HG03575 (cell line): ENCODE measurements at regions not wholly inside any gene's neighbourhood (a gene's known extent, or its start where the extent isn't known, plus 50 kb on each side); places are given as distances from the start of the nearest gene placed in this dataset.

Experiments used
- ATAC-seq: cut with Tn5 transposase; IDR thresholded peaks from one replicate; pipeline ENCODE4 v1.9.1; 2021; ENCODE audit not compliant: unreplicated experiment, insufficient number of reproducible peaks, low FRiP score; ENCODE audit errors: extremely low read depth

DNA sequence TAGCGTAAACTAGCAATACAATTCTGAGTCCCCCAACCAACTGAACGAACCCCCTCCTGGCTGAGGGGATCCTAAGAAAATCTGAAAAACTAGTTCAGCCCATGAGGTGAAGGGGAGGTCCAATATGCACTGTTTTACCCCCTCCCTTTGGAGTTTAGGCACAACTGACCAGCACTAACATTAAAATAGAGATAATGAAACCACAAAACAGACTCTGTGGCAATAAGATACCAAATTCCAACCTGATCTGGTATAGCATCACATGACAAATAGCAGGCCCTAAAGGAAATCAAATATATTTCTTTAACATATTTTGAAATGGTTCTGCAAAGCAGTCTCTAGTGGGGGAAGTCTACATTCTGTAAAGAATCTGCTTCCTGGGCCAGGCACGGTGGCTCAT, 522.5 kb downstream of the TYW1 start:
- ATAC-seq, result no peak

DNA sequence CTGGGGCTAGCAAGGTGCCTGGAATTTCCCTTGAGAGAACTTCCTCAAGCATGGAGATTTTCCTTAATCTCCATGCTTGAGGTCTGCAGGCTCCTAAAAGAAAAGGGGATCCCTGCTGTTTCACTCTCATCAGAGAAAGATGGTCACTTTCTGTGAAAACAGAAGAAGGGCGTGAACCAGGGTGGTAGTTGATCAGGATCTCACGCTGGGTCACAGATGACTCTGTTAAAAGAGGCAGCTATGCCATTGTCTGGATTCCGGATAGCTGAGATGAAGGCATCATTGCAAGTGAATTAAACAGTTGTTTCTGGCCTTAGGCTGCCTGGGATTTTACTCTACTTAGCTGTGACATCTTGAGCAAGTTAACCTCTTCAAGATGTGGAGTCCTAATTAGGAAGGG, 525.9 kb downstream of the TYW1 start:
- ATAC-seq, result no peak

DNA sequence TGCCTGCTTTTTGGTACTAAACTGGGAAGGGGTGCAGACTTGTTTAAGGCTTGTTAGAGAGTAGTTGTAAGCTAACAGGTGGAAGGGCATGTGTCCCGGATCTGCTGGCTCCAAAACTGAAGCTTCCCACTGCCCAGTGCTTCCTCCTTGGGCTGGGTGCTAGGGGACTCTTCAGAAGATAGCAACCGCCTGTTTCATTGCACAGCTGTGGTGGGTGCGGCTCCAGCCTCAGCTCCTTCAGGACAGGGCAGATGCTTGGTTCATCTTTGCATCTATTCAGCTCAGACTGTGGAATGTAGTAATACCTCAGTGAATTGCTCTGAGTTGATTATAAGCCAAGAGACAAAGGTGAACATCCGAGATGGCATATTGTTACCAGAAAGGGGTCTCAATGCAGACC, 527.1 kb downstream of the TYW1 start:
- ATAC-seq, result no peak

DNA sequence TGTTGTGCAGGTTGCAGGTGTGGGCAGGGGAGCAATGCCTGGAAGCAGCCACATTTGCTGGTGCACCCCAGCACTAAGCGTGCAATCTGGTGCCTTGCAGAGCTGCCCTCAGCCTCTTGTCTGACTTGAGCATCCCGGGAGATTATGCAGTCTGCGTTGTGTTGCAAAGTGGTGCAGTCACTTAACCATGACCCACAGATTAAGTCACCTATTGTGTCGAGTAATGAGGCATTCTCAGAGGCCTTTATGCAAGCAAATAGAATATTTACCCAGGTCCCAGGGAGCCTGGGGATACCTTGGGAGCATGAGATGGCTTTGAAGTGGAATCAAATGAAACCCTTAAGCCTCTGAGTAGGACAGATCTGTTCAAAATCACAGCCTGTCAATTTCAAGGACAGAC, 529.0 kb downstream of the TYW1 start:
- ATAC-seq, result no peak

DNA sequence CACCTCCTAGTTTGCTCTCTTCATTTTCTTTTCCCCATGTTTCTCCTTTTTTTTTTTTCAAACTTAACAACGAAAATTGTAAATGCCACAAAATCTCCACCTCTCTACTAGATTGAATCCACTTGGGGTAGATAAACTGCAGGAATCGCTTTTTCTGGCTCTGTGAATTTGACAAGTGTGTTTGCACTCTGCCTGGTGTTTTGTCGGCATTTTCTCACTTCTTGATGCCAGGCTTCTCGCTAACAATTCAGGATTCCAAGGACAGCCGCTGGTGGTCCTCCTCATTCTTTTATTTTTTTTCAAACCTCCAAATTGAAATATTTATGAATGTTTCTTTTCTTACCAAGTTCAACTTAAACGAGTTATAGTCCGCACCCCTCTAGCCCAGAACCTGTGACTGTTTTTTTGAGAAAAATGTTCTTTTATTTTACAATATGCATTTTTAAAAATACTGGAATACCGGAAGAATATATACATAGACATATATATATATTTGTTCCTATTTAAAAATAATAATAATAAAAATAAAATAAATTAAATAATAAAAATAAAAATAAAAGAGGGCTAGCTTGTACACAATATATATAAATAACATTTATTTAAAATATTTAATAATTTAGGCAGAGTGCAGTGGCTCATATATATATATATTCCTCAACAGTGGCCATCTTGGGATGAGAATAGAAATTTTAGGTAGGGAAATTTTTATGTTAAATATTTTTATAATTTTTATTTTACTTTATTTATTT, 538.8 kb downstream of the TYW1 start:
- ATAC-seq, result no peak

DNA sequence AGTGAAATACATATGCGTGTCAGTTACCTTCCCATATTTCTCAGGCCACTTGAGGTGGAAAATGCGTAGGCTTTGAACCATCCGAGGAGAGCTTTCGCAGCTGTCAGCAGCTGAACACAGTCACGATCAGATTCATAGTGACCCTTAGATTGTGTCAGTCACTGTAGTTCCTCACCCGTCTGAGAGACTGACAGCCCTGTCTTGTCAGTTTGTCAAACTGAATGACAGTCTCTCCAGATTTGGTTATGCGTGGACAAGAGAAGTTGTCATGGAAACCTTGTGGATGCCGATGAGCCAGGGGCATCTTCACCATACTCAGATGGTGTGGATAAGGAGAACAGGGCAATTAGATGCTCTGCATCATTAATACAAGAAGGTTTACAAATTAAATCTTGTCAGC, 546.3 kb downstream of the TYW1 start:
- no peak for ATAC-seq

DNA sequence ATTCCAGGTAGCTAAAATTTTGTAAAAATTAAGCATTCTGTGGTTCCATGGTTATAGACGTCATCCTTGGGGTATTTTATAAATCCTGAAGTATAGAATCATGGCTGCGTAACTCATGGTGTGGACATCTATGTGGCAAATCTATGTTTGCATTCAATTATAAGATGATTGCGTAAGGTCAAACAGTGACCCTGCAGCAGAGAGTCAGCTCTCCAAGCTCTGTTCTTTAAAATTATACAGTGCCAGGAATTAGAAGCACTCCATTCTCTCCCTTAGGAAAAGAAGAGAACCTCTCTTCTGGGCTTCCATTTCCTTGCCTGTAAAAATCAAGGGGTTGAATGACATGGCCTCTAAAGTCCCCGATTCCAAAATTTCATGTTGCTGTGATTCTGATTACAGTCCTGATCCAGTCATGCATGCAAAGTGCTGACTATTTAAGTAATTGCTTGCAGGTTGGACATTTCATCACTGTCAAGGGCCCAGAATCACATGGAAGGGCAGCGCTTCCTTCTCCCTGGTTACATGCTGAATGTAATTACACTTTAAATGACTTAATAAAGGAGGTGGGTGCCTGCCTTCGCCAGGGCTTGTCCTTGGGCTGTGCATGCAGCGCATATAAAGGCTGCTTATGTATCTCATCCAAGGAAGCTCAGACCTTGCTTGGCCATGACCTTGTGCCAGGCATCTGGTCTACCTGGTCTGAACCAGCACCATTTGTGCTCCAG, 550.7 kb downstream of the TYW1 start:
- no peak for ATAC-seq

DNA sequence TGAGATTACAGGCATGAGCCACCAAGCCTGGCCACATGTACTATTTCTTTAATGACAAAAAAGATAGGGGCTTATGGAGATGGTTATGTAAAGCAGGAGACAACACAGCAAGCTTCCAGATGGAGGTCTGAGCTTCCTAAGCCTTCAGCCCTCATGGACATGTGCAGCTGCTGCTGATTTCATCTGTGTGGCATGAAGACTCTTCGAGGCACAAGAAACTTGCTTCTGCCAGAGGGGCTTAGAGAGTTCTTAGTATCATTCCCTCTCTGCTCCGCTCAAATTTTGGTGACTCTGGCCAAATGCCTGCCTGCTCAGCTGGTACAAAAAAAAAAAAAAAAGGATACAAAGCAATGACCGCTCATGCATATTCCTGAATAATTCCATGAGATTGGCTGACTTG, 552.5 kb downstream of the TYW1 start:
- no peak for ATAC-seq

DNA sequence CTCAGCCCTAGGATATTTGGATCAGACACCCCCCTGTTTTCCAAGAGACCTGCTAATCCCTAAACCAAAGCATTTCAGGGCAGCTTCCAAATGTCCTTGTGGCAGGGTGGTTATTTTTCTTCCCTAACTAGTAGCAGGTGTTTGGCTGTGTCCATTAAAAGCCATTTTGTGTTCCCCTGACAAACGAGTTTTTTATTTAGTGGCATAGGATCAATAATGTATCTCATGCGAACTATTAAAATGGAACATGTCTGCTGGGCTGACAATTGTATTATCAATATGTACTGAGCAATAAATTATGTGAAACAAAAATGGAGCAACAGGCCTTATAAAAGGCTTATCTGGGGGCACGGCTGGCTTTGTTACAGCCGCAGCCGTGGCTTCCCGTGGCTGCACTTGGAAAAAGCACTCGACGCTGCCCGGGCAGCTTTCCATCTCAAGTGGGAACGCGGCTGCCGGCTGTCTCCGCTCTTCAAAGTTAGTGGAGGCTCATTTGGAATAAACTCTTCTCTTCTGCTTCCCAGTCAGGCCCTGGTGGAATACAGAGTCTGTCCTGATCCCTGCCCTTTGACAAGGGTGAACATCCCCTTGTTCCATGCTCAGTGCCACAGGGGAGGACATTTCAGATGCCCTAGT, 554.3 kb downstream of the TYW1 start:
- no peak for ATAC-seq

DNA sequence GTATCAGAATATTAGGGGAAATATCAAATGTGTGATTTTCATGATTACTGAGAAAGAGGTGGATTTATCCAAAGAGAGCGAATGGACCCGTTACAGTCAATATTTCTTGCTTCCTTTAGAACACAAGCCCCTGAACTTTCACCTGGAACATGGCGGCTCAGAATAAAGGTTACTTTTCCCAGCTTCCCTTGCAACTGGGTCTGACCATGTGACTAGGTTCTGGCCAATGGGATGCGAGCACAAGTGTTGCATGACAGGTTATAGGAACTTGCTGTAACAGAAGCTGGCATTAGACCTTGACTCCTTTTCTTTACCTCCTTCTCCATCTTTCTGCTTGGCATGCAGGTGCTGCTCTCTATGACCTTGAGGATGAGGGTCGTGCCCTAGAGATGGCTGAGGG, 556.1 kb downstream of the TYW1 start:
- no peak for ATAC-seq

DNA sequence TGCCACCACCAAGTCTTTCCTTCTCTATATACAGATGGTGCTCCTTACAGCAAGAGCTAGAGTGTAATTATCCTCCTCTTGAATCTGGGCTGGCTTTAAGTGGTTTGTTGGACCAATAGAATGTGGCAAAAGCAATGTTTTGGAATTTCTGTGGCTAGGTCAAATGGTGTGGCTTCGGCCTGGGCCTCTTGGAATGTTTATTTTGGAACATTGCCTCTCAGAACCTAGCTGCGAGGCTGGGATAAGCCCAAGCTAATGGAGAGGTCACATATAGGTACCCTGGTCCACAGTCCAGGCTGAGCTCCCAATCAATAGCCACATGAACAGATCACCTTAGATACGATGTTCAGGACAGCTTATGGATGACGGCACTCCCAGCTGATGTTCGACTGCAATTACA, 556.7 kb downstream of the TYW1 start:
- ATAC-seq, result no peak

DNA sequence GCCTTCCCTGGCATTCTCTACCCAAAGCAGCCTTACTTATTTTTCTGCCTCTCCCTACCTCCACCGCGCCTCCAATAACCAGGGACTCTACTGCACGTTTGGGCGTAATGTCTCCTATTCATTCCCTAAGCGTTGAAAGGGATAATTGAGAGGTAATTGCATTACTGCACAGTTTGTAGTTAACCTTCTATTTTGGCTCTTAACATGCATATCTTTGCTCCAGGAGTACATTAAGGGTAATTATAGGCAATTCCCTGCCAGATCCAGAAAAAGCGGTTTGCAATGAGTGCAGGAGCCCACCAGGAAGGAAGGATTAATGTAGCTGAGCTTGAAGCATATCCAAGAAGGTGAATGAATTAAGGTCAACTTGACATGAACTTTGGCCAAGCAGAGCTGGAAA, 558.4 kb downstream of the TYW1 start:
- no peak for ATAC-seq

DNA sequence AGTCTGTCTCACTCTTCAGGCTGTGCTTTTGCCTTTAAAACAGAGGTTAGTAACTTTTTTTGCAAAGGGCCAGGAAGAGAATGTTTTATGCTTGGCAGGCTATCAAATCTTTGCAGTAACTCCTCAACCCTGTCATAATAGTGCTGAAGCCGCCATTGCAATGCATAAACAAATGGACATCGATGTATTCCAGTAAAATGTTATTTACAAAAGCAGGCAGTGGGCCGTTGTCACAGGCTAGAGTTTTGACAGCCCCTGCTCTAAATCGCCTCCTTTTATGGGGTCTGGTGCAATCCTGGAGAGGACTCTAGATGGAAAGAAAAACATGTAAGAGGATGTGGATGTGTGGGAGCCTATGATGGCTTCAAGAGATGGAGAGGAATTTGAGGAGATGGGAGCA, 568.3 kb downstream of the TYW1 start:
- no peak for ATAC-seq

DNA sequence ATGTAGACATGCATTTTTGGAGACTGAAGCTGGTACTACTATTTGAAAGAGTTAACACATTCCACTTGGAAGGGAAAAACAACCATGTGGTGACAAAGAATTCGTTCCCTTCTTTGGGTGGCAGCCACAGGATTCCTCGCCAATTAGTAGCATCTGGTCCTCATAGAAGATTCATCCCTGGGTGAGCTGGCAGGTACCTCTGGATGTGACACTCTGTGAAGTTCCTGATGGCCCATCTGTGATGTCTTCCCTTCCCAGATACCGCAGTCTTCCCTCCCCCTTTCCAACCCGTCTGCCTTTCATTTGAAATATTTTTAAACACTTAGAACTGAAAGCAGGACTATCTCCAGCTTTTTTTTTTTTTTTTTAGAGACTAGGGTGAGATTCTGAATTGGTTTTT, 569.5 kb downstream of the TYW1 start:
- ATAC-seq, result no peak

DNA sequence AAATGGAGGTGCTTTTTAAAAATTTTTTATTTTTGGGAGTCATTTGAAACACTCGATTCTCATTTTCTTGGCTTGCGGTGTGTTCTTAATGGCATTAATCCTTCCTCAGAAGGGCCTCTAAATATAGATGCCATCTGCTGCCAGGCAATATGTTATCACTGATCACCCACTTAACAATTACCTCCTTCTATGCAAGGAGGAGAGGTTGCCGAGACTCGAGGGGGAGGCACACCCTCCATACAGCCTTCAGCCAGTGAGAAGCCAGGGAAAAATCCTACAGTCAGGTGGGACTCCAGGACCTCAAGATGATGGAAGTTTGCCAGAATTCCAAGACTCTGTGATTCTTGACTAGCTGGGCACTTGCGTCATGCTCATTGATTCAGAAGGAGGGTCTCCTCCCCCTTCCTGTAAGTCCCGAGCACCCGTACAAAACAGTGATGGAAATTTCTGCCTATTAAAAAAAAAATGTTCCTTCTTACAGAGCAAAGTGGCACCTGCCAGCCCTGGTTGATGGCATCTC, 574.5 kb downstream of the TYW1 start:
- no peak for ATAC-seq

DNA sequence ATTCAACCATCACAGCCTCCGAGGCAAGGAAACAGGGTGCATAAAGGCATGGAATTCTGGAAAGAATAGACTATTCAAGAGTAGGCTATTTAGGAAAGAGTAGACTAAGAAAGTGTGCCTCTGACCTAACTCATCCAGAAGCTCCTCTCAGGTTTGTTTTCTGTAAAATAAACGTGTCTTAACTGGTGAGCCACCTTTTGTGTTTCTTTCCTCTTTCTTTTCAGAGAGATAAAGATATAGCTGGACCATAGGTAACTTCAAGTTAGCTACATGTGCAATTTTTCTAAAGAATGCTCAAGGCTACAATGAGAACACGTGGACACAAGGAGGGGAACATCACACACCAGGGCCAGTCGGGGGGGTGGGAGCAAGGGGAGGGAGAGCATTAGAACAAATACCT, 577.0 kb downstream of the TYW1 start:
- no peak for ATAC-seq

DNA sequence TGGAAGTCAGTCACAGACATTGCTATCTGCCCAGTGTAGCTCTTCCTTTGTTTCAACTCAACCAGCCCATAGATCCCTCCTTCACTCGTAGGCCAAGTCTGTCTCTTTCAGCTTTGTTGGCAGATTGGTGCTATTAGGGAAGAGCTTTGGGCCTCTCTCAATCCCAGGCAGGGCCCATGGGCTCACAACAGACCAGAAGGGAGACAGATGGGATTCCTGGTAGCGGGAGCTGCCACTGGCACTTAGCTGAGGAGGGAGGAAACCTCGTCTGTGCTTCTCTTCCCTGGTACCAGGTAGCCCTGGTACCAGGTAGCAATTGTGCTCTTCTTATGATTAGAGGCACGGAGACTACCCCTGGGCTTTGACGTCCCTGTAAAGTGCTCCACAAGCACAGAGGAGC, 592.0 kb downstream of the TYW1 start:
- no peak for ATAC-seq

DNA sequence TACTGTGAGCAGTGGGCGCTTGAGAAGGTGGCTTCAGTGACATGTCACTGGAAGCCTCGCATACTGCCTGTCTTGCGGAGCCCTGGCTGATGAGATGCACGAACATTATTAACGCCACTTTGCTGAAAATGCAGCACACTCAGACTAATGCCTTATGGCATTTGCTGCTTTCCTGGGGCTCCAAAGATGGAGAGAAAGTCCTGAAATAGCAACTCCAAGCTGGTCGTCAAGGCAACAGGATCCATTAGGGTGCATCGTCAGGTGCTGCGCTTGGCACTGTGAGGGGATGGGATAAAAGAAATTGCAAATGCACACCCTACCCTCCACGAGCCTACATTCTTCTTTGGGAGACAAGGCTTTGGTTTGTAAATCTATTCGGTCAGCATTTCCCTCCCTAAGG, 592.5 kb downstream of the TYW1 start:
- ATAC-seq, result no peak

DNA sequence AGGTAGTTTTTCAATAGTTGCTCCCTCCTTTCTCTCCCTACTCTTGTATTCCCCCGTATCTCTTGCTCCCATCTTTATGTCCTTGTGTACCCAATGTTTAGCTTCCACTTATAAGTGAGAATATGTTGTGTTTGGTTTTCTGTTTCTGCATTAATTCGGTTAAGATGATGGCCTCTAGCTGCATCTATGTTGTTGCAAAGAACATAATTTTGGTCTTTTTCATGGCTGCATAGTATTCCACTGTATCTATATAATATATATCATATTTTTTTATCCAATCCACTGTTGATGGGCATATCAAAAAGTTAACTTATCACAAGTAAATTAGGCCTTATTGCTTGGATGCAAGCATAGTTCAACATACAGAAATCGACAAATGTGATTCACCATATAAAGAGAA, 594.0 kb downstream of the TYW1 start:
- no peak for ATAC-seq

DNA sequence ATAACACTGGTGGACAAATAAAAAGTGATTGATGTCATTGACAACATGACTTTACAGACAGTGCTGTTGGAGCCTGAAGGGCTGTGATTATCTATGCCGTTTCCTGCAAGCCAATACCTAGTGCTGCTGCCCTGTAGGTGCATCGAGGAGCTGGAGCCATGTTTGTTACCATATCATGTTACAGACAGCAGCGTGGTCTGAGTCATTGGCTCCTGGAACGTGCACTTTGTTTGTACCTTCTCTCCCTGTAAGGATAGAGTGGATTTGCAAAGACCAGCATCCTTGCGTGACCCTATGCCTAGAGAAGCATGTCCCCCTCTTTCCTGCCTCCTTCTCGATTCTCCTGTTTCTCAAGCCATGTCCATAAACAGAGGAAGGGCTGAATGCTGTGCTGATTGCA, 597.2 kb downstream of the TYW1 start:
- no peak for ATAC-seq
